OCI-LY1 (cell line): ENCODE measurements at regions not wholly inside any gene's neighbourhood (a gene's known extent, or its start where the extent isn't known, plus 50 kb on each side); places are given as distances from the start of the nearest gene placed in this dataset.

Experiments used
- EZH2 ChIP-seq: fragments of 200-600 bp; sonication (generic), shearing (Covaris generic); IDR thresholded peaks from 2 replicates; pipeline ENCODE4 v1.8.0; 2017; ENCODE audit warnings: borderline replicate concordance, mixed run types, mild to moderate bottlenecking, antibody characterized with exemption, low read length, moderate library complexity, mixed read lengths
- TF ChIP-seq, protein P1 (sequence below): fragments of 200-600 bp; sonication (generic), shearing (Covaris generic); IDR thresholded peaks from 2 replicates; pipeline ENCODE4 v1.5.1; 2017; ENCODE audit warnings: mild to moderate bottlenecking, antibody characterized with exemption, low read length, moderate library complexity, mixed read lengths

DNA sequence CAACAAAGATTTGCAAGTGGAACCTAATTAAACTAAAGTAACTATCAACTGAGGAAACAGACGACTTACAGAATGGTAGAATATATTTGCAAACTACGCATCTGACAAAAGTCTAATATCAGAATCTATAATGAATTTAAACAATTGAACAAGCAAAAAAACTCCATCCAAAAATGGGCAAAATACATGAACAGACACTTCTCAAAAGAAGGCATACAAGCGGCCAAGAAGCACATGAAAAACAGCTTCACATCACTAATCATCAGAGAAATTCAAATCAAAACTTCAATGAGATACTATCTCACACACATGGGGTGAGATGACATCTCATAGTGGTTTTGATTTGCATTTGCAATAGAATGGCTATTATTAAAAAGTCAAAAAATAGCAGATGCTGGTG, 128.6 kb downstream of the POLR2M start:
- TF ChIP-seq, protein P1, sequence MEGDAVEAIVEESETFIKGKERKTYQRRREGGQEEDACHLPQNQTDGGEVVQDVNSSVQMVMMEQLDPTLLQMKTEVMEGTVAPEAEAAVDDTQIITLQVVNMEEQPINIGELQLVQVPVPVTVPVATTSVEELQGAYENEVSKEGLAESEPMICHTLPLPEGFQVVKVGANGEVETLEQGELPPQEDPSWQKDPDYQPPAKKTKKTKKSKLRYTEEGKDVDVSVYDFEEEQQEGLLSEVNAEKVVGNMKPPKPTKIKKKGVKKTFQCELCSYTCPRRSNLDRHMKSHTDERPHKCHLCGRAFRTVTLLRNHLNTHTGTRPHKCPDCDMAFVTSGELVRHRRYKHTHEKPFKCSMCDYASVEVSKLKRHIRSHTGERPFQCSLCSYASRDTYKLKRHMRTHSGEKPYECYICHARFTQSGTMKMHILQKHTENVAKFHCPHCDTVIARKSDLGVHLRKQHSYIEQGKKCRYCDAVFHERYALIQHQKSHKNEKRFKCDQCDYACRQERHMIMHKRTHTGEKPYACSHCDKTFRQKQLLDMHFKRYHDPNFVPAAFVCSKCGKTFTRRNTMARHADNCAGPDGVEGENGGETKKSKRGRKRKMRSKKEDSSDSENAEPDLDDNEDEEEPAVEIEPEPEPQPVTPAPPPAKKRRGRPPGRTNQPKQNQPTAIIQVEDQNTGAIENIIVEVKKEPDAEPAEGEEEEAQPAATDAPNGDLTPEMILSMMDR: no peak
- no peak for TF ChIP-seq EZH2
